H9 (cell line): ENCODE measurements at regions not wholly inside any gene's neighbourhood (a gene's known extent, or its start where the extent isn't known, plus 50 kb on each side); places are given as distances from the start of the nearest gene placed in this dataset.

ENCODE experiments used
- DNase-seq: peaks from one replicate; pipeline ENCODE4 v3.0.0-alpha.2; 2017
- H2AFZ ChIP-seq: one replicate; pipeline ENCODE4 v1.6.1; 2013; ENCODE audit warnings: mild to moderate bottlenecking, low read length, control low read depth, moderate library complexity
- H2AK5ac ChIP-seq: 2 replicates; pipeline ENCODE4 v1.6.1; 2013; ENCODE audit warnings: low read length, control low read depth, mixed read lengths; ENCODE audit not compliant: insufficient read length
- H2BK120ac ChIP-seq: one replicate; pipeline ENCODE4 v1.6.1; 2013; ENCODE audit warnings: low read depth, mild to moderate bottlenecking, low read length, control low read depth, inconsistent platforms; ENCODE audit not compliant: poor library complexity, severe bottlenecking
- H2BK12ac ChIP-seq: 2 replicates; pipeline ENCODE4 v1.6.1; 2013; ENCODE audit warnings: low read length, control low read depth, mixed read lengths, low read depth; ENCODE audit not compliant: insufficient read length
- H2BK15ac ChIP-seq: 2 replicates; pipeline ENCODE4 v1.6.1; 2013; ENCODE audit warnings: low read depth, low read length, control low read depth
- H2BK20ac ChIP-seq: one replicate; pipeline ENCODE4 v1.6.1; 2013; ENCODE audit warnings: low read depth, mild to moderate bottlenecking, low read length, control low read depth, inconsistent platforms; ENCODE audit not compliant: poor library complexity, severe bottlenecking
- H2BK5ac ChIP-seq: 2 replicates; pipeline ENCODE4 v1.6.1; 2013; ENCODE audit warnings: low read length, control low read depth, mixed read lengths; ENCODE audit not compliant: insufficient read length
- H3K14ac ChIP-seq: 2 replicates; pipeline ENCODE4 v1.6.1; 2013; ENCODE audit warnings: low read length, control low read depth; ENCODE audit not compliant: insufficient read depth
- H3K18ac ChIP-seq: 2 replicates; pipeline ENCODE4 v1.6.1; 2013; ENCODE audit warnings: low read depth, mild to moderate bottlenecking, mixed read lengths, low read length, control low read depth; ENCODE audit not compliant: insufficient read length
- H3K23ac ChIP-seq: 2 replicates; pipeline ENCODE4 v1.6.1; 2013; ENCODE audit warnings: low read length, control low read depth, mixed read lengths, low read depth; ENCODE audit not compliant: insufficient read length
- H3K23me2 ChIP-seq: 2 replicates; pipeline ENCODE4 v1.6.1; 2013; ENCODE audit warnings: low read depth, mild to moderate bottlenecking, mixed read lengths, low read length, control low read depth; ENCODE audit not compliant: insufficient read length, poor library complexity, severe bottlenecking
- H3K27ac ChIP-seq: 2 replicates; pipeline ENCODE4 v1.5.1; 2013; ENCODE audit warnings: low read length, control low read depth, mixed read lengths, low read depth; ENCODE audit not compliant: insufficient read length
- H3K27me3 ChIP-seq: 2 replicates; pipeline ENCODE4 v1.6.1; 2013; ENCODE audit warnings: low read length, control low read depth, inconsistent platforms; ENCODE audit not compliant: insufficient read depth
- H3K4ac ChIP-seq: 2 replicates; pipeline ENCODE4 v1.6.1; 2013; ENCODE audit warnings: low read depth, mild to moderate bottlenecking, control low read depth, inconsistent platforms, low read length, moderate library complexity
- H3K4me1 ChIP-seq: 2 replicates; pipeline ENCODE4 v1.6.1; 2013; ENCODE audit warnings: low read length, control low read depth, inconsistent platforms; ENCODE audit not compliant: insufficient read depth
- H3K4me2 ChIP-seq: 2 replicates; pipeline ENCODE4 v1.6.1; 2013; ENCODE audit warnings: low read length, control low read depth, mixed read lengths; ENCODE audit not compliant: insufficient read length, insufficient read depth
- H3K56ac ChIP-seq: 2 replicates; pipeline ENCODE4 v1.6.1; 2013; ENCODE audit warnings: low read depth, mild to moderate bottlenecking, mixed read lengths, low read length, control low read depth; ENCODE audit not compliant: insufficient read length
- H3K79me1 ChIP-seq: 2 replicates; pipeline ENCODE4 v1.6.1; 2013; ENCODE audit warnings: low read depth, mild to moderate bottlenecking, moderate library complexity, low read length, control low read depth, inconsistent platforms; ENCODE audit not compliant: insufficient read depth, poor library complexity, severe bottlenecking
- H3K79me2 ChIP-seq: 2 replicates; pipeline ENCODE4 v1.6.1; 2013; ENCODE audit warnings: low read length, control low read depth, inconsistent platforms; ENCODE audit not compliant: insufficient read depth
- H3K9ac ChIP-seq: 2 replicates; pipeline ENCODE4 v1.6.1; 2013; ENCODE audit warnings: low read length, control low read depth, mixed read lengths; ENCODE audit not compliant: insufficient read length; ENCODE audit errors: extremely low read depth
- H3K9me3 ChIP-seq: one replicate; pipeline ENCODE4 v1.6.1; 2013; ENCODE audit warnings: low read depth, low read length, inconsistent platforms; ENCODE audit not compliant: control insufficient read depth
- H3T11ph ChIP-seq: one replicate; pipeline ENCODE4 v1.6.1; 2013; ENCODE audit warnings: mild to moderate bottlenecking, low read length, control low read depth, inconsistent platforms
- H4K20me1 ChIP-seq: one replicate; pipeline ENCODE4 v1.6.1; 2013; ENCODE audit not compliant: control insufficient read depth, insufficient read length, insufficient read depth
- H4K5ac ChIP-seq: 2 replicates; pipeline ENCODE4 v1.6.1; 2013; ENCODE audit warnings: low read depth, mild to moderate bottlenecking, mixed read lengths, low read length, control low read depth; ENCODE audit not compliant: insufficient read length
- H4K8ac ChIP-seq: replicated peaks from 2 replicates; pipeline ENCODE4 v1.6.1; 2013; ENCODE audit warnings: low read length, control low read depth, mixed read lengths, low read depth; ENCODE audit not compliant: insufficient read length
- H4K91ac ChIP-seq: 2 replicates; pipeline ENCODE4 v1.6.1; 2013; ENCODE audit warnings: low read depth, mild to moderate bottlenecking, moderate library complexity, mixed read lengths, low read length, control low read depth; ENCODE audit not compliant: insufficient read length
- H3K27ac Mint-ChIP-seq, 3 experiments: 2 replicates in 2 of 3; 3 replicates in 1 of 3; pipeline ENCODE4 v1.8.0; 2020 to 2021; ENCODE audit warnings: mixed read lengths in 3 of 3, mild to moderate bottlenecking in 1 of 3, moderate library complexity in 1 of 3
- H3K27me3 Mint-ChIP-seq: 2 replicates; pipeline ENCODE4 v1.8.0; 2021; ENCODE audit warnings: low read depth, mild to moderate bottlenecking, moderate library complexity, mixed read lengths
- H3K36me3 Mint-ChIP-seq, 3 experiments: 2 replicates in 2 of 3; 3 replicates in 1 of 3; pipeline ENCODE4 v1.8.0; 2020 to 2021; ENCODE audit warnings: low read depth in 3 of 3, mixed read lengths in 3 of 3; ENCODE audit not compliant: insufficient read depth in 1 of 3
- H3K4me1 Mint-ChIP-seq, 2 experiments: 2 replicates each; pipeline ENCODE4 v1.8.0; 2020; ENCODE audit warnings: mixed read lengths in 2 of 2
- H3K4me3 Mint-ChIP-seq, 2 experiments: 2 replicates in 1 of 2; 3 replicates in 1 of 2; pipeline ENCODE4 v1.8.0; 2020 to 2021; ENCODE audit warnings: mild to moderate bottlenecking in 2 of 2, mixed read lengths in 2 of 2, moderate library complexity in 1 of 2
- H3K9me3 Mint-ChIP-seq, 2 experiments: 2 replicates in 1 of 2; 3 replicates in 1 of 2; pipeline ENCODE4 v1.8.0; 2020; ENCODE audit warnings: mild to moderate bottlenecking in 2 of 2, mixed read lengths in 2 of 2, moderate library complexity in 1 of 2
- CTCF ChIP-seq: fragments of 200-600 bp; sonication (generic); conservative IDR thresholded peaks from 3 replicates; pipeline ENCODE4 v1.8.0; 2021; ENCODE audit warnings: antibody characterized with exemption, mild to moderate bottlenecking
- WGBS: extraction: QIAGEN DNeasy Blood & Tissue Kit; methylation state at CpG from one replicate; pipeline ENCODE4 v1.1.7; 2013; ENCODE audit warnings: missing lambda C conversion rate, low lambda C conversion rate, mixed read lengths; ENCODE audit not compliant: insufficient read length; ENCODE audit errors: extremely low coverage; 5-methylcytosine and 5-hydroxymethylcytosine counted together

DNA sequence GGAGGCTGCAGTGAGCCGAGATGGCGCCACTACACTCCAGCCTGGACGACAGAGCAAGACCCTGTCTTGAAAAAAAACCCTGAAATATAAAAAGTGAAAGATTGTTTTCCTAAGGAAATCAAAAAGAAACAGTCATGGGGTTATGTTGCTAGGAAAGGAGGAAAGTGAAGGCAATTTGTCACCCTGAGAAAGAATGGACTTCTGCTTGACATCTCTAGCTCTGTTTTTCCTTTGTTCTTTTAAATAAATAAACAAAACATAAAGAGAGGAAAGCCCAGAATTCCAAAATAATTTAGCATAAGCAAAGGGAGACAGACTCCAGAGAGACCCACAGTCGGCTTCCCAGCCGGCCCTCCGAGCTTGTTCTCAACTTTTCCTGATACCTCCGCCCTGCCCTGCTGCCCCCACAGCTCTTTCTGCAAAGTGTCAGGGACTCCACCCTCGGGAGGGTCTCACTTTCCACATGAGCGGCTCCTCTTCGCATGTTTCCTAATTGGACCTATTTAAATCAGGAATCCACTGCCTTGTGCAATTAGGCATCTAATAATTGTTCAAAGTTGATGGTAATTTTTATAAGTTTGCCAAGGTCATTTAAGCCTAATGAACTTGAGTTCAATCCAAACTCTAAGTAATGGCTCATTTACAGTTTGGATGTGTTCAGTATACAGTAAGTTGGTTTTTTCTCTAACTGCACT lies 49.8 kb upstream of the COPS8 start:
- Histone ChIP-seq H4K5ac (no peak overlapping the region), H2BK20ac (no peak overlapping the region), H4K91ac (no peak overlapping the region), H3K27ac (no peak overlapping the region), H3T11ph (no peak overlapping the region), H3K56ac (no peak overlapping the region), H3K4ac (no peak overlapping the region), H2BK15ac (no peak overlapping the region), H3K23ac (no peak overlapping the region), H3K9me3 (no peaks in the 10 kb centered on the region), H3K4me2 (no peak overlapping the region), H3K9ac (no peak overlapping the region), H4K20me1 (no peaks in the 10 kb centered on the region), H4K8ac (no peak overlapping the region), H3K14ac (no peak overlapping the region), H2BK5ac (no peak overlapping the region), H2AFZ (no peak overlapping the region), H3K23me2 (no peaks in the 10 kb centered on the region), H2BK12ac (no peak overlapping the region), H3K4me1 (no peaks in the 10 kb centered on the region), H3K79me2 (no peaks in the 10 kb centered on the region), H2BK120ac (no peak overlapping the region), H3K18ac (no peak overlapping the region), H3K27me3 (no peaks in the 10 kb centered on the region), H3K79me1 (no peaks in the 10 kb centered on the region), H2AK5ac (no peak overlapping the region)
- H3K4me3 Mint-ChIP-seq = no peak overlapping the region
- H3K4me1 Mint-ChIP-seq = peaks cover 12 to 17% of the 10 kb centered on the region in 2 experiments
- DNase-seq = no peak
- no CpG with 5 or more reads among the region's 10 CpGs for WGBS
- no peak for TF ChIP-seq CTCF
- no peaks in the 10 kb centered on the region; a peak in 2 of 7 replicates for H3K36me3 Mint-ChIP-seq
- H3K27ac Mint-ChIP-seq = no peak overlapping the region
- H3K27me3 Mint-ChIP-seq = peaks cover 4% of the 10 kb centered on the region
- peaks cover 0 to 2% of the 10 kb centered on the region in 2 experiments; a peak in 1 of 5 replicates for H3K9me3 Mint-ChIP-seq
